Kidney glomerular epithelial cell (primary cell): ENCODE measurements at regions not wholly inside any gene's neighbourhood (a gene's known extent, or its start where the extent isn't known, plus 50 kb on each side); places are given as distances from the start of the nearest gene placed in this dataset.

Experiments used
- DNase-seq: peaks from one replicate; lab custom pipeline; 2025; lab: John Stamatoyannopoulos, UW

GRCh38 chr17:77266891-77267341, 126.1 kb downstream of the SEC14L1 start:
- no peak for DNase-seq

- DNase-seq, result no peak
These were observed 129.2 kb downstream of the SEC14L1 start for GRCh38 chr17:77269696-77270681.

- no peak for DNase-seq
These were observed 130.6 kb downstream of the SEC14L1 start for GRCh38 chr17:77271411-77271810.

- DNase-seq, result no peak
These were observed 132.8 kb downstream of the SEC14L1 start for GRCh38 chr17:77273397-77274085.

DNA sequence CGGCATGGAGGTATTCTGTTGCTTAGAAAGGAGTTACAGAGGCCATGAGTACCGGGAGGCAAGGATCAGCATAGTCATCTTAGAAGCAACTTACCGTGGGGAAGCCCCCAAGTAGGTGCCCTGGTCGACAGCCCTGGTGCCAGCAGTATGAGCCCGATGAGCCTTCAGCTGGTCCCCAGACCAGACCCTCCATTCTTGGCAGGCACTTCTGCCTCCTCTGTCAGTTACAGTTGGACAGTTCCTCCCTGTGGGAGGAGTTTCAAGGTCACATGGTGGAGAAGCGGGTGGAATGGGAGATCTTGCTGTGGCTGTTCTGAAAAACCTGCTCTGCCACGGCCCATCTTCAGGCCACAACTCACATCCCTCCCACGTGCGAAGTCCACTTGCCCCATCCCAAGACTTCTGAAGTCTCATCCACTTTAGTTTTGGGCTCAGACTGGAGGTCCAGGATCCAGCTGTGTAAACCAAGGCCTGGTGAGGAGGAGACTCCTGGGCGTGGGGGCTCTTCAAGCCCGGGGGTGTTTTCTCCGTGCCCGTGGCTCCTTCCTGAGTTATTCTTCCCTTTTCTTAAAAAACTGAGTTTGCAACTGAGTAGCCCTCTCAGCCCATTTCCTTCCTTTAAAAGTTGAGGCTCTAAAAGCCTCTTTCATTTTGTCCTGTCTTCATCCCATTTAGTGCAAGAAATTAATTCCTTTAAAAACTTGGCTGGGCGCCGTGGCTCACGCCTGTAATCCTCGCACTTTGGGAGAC, 133.5 kb downstream of the SEC14L1 start:
- no peak for DNase-seq

DNA sequence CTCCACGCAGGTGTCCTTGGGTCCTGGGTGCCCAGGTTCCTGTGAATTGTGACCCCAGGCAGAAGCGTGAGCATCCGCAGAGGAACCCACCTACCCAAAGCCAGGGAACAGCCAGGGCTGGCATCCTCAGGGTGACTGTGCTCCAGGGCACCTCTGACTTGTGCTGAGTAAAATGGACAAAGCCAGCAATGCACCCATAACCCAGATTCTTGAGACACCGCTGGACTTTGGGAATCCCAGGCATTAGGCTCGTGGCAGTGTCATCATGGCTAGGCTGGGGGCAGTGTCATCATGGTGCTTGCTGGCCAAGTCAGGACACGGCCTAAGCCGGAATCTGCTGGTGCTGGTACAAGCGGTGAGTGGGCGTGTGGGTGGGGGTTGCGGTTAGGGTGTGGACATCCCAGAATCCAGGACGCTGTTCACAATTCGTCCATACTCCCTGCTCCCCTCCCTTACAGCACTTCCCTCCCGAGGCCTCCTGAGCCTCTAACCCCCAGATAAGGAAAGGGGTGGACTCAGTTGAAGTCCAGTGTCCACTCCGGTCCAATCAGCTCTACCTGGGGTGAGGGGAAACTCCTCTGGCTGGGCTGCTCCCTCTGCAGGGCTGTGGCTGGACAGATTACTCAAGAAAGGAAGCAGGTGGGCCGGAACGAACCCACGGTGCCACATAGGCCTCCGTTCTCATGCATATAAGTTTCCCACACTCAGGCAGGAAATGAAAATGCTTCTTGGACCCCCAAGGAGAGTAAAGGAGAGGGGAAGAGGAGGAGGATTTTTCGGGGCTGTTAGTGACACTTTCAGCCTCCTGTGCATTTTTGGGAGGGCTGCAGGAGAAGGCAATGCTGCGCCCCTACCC, 138.9 kb downstream of the SEC14L1 start:
- no peak for DNase-seq

GRCh38 chr17:77280304-77281121, 139.7 kb downstream of the SEC14L1 start:
- DNase-seq, result peak; percentile 42

DNA sequence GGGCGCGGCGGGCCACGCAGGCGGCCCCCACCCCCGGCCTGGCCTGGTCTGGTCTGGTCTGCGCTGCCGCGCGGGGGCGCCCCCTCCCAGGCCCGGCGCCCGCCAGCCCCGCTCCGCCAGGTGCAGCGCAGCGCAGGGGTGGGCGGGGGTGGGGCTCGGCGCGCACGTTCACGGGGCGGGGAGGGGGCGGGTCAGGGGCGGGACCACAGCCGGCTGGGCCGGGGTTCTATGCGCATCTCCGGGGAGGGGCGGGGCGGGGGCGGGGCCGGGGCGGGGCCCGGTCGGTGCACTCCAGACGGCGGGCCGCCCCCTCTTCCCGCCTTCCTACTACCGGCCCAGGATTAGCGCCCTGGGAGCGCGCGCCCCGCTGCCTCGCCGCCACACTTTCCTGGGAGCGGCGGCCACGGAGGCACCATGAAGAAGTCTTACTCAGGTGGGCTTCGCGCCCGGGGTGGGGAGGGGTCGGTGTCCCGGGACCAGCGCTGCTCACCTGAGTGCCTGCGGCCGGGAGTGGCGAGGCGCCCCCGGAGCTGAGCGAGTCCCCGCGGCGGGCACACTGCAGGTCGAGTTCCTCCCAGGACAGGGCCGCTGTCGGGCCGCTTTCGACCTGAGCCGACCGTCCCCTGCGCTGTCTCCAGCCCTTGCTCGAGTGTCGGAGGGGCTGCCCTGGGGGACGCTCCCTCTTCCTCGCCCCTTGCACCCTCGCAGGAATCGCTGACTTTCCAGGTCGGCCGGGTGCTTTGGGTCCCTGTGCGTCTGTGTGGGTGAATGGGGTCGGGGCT, 140.5 kb downstream of the SEC14L1 start:
- DNase-seq, result peak; percentile 37

- DNase-seq, result no peak
These were observed 141.2 kb downstream of the SEC14L1 start for GRCh38 chr17:77281904-77282367.

- peak; percentile 40 for DNase-seq
These were observed 142.1 kb downstream of the SEC14L1 start for GRCh38 chr17:77282524-77283515.

GRCh38 chr17:77284023-77284617, 143.4 kb downstream of the SEC14L1 start:
- no peak for DNase-seq

DNA sequence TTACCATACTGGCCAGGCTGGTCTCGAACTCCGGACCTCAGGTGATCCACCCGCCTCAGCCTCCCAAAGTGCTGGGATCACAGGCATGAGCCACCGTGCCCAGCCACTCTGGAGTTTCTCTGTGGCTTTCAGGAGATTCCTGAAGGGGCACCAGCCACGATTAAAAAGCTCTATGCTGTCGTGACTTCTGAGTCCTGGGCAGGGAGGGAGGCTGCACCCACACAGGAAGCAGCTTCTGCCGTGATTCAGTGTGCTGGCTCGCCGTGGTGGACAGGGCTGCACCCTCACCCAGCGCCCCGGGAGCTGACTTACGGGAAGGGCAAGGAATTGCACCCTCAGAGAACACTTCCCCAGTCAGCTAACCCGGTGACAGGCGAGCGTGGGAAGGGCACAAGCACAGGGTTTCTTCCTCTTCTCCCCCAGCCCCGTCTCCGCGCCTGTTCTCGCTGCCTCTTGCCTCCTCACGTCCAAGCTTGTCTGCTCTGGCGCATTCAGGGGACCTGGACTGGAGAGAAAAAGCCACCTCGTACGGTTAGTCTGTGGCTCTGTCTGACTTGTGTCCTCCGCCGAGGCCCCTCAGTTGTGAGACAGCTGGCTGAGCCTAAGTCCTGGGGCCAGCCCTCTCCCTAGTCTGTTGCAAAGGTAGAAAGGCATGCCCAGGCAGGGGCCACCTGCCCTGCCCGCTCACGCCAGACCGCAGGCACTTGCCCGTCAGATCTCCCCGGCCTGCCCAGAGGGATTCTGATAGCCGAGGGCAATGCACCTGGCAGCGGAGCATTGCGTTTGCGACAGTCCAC, 145.0 kb downstream of the SEC14L1 start:
- DNase-seq, result peak; percentile 66

GRCh38 chr17:77286391-77286640, 145.5 kb downstream of the SEC14L1 start:
- DNase-seq, result no peak

DNA sequence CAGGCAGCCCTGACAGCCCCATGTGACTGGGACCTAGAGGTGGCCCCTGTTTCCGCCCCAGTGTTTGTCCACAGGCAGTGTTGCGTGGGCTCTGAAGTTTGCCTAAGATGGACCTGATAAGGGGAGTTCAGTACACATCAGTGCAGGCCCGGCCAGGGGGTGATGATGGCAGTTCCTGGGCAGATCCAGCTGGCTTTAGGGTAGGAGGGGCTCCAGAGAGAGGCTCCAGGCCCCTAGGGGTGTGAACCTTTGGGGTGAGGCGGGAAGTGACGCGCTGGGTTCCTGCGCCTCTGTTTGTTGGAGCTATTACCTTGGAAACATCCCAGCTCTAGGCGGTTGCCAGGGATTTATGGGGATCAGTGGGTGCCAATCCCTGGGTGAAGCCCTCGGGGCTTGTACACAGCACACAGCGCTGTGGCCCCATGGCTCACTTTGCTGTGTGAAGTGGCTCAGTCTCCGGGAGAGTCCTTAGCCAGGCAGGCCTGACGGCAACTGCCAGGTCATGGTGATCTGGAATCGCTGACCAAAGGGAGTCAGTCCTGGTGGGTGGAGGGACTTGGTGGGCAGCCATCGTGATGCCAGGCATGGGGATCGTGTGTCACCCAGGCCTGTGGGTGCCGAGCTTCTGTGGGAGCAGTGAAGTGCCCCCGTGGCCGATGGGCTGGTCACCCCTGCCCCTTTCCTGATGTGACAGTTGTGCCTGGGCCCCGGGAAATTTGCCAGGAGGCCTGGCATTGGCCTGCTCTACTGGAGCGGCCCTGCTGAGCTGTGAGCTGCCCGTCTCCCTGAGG, 146.1 kb downstream of the SEC14L1 start:
- peak; percentile 71 for DNase-seq

DNA sequence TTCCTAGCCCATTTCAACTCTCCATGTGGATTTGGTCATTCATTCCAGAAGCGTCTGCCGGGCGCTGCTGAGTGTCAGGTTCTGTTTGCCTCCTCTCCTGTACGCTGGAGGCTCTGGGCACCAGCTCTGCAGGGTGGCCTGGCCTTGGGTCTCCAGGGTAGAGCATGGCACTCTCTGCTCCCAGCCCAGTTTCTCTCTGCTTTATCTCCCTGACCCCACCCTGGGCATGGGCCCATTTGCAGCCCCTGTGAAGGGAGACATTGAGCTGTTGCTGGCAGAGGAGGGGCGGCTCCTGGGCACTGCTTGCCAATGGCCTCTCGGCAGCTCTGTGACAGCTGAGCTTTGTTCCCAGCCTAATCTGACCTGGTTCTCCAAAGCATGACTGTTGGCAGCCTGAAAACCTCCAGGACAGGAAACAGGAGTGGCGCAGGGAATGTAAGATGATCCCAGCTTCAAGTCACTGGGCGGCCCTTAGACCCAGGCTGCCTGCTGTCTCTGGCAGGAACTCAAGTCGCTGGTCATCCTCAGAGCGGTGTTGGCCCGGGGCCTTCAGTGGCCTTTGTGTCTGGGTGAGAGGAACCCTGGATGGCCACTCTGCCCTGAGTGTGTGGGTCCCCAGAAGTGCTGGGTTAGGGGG, 146.8 kb downstream of the SEC14L1 start:
- DNase-seq, result peak; percentile 58

DNA sequence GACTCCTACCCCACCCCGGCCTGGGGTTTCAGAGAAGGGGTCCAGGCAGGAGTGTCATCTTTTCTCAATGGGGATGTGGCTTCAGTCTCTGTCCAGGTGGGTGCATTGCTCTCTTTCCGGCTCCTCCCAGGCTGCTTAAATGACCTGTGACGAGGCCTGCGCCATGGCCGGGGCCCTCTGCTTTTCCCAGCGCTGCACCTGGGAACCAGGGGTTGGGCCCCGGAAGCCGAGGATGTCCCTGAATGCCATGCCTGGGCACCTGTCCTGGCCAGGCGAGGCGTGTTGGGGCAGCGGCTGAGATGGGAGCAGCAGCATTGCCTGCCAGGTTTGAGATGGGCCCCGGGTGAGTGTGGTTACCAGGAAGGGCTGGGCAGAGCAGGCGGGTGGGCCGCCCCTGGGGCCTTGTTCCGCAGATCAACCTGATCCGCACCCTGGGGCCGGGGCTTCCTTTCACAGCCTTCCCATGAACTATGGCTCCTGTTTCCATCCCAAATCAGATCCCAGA, 147.4 kb downstream of the SEC14L1 start:
- no peak for DNase-seq
